Thyroid gland (tissue), 4 donors: ENCODE measurements at regions not wholly inside any gene's neighbourhood (a gene's known extent, or its start where the extent isn't known, plus 50 kb on each side); places are given as distances from the start of the nearest gene placed in this dataset.

ENCODE experiments used
- DNase-seq, 2 donors: peaks; one replicate each; pipeline ENCODE4 v3.0.0-alpha.2; 2019
- H3K27ac ChIP-seq, 3 donors: fragments of 200-600 bp; sonication (generic); 1 replicate in 2 of 3; 2 replicates in 1 of 3; pipeline ENCODE4 v1.5.1; 2016 to 2019; ENCODE audit warnings: mild to moderate bottlenecking in 1 of 3, moderate library complexity in 1 of 3
- H3K27me3 ChIP-seq: fragments of 200-600 bp; sonication (generic); one replicate; pipeline ENCODE4 v1.5.1; 2019
- H3K36me3 ChIP-seq, 2 donors: fragments of 200-600 bp; sonication (generic); one replicate each; pipeline ENCODE4 v1.5.1; 2016 to 2019
- H3K4me1 ChIP-seq, 2 donors: fragments of 200-600 bp; sonication (generic); one replicate each; pipeline ENCODE4 v1.5.1; 2017 to 2019
- H3K4me3 ChIP-seq, 3 donors: fragments of 200-600 bp; sonication (generic); replicated peaks in 1 of 3; 1 replicate in 2 of 3; 2 replicates in 1 of 3; pipeline ENCODE4 v1.5.1; 2016; ENCODE audit warnings: mild to moderate bottlenecking in 1 of 3
- H3K9me3 ChIP-seq: fragments of 200-600 bp; sonication (generic); one replicate; pipeline ENCODE4 v1.5.1; 2017
- POLR2A ChIP-seq, 2 donors: fragments of 450-650 bp; IDR thresholded peaks; one replicate each; pipeline ENCODE4 v1.6.1; 2017; ENCODE audit warnings: antibody characterized with exemption in 2 of 2, mild to moderate bottlenecking in 2 of 2, moderate library complexity in 1 of 2
- WGBS, 2 donors: methylation state at CpG; one replicate each; pipeline ENCODE4 v1.1.5; 2017; 5-methylcytosine and 5-hydroxymethylcytosine counted together
- intact Hi-C: fragments of 100-400 bp; cut with DNase I; formaldehyde crosslinking; loops from one replicate; pipeline ENCODE4 v1.15.1; 2023
- TF ChIP-seq, protein P1 (sequence below), 6 experiments: fragments of 200-600 bp in 3 of 6; fragments of 450-650 bp in 3 of 6; sonication (generic) in 3 of 6; IDR thresholded peaks; one replicate each; pipeline ENCODE4 v1.5.1; 2016 to 2019; ENCODE audit warnings: antibody characterized with exemption in 6 of 6, mild to moderate bottlenecking in 2 of 6, inconsistent platforms in 1 of 6, moderate library complexity in 1 of 6

DNA sequence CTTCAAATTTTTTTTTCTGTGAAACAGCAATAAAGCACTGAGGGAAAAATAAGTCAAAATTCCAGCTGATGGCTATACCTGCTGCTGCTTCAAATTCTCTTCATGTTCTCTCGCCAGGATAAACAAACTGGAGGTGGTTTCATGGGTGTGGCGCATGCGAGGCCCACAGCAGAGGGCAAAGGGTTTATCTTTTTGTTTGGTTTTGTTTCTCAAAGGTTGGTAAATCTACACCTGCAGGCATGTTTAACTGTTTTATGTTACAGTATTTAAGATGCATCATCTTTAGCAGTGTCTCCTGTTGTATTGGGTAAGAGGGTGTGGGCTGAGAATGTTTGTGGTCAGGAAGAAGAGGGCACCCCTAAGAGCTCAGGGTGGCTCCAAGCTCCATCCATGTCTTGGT is 342.2 kb downstream of the CDH26 start:
- intact Hi-C loops = no loop called here
- no peak for DNase-seq
- TF ChIP-seq, protein P1, sequence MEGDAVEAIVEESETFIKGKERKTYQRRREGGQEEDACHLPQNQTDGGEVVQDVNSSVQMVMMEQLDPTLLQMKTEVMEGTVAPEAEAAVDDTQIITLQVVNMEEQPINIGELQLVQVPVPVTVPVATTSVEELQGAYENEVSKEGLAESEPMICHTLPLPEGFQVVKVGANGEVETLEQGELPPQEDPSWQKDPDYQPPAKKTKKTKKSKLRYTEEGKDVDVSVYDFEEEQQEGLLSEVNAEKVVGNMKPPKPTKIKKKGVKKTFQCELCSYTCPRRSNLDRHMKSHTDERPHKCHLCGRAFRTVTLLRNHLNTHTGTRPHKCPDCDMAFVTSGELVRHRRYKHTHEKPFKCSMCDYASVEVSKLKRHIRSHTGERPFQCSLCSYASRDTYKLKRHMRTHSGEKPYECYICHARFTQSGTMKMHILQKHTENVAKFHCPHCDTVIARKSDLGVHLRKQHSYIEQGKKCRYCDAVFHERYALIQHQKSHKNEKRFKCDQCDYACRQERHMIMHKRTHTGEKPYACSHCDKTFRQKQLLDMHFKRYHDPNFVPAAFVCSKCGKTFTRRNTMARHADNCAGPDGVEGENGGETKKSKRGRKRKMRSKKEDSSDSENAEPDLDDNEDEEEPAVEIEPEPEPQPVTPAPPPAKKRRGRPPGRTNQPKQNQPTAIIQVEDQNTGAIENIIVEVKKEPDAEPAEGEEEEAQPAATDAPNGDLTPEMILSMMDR (IDR thresholded peaks at IDR 0.05) = no peak
- TF ChIP-seq POLR2A (IDR thresholded peaks at IDR 0.05) = no peak
- WGBS, 2 donors = 79 to 90% methylated on average over 3 of the region's 3 CpGs
- Histone ChIP-seq H3K4me3 (no peak overlapping the region), H3K27me3 (no peaks in the 10 kb centered on the region), H3K36me3 (no peaks in the 10 kb centered on the region), H3K27ac (no peak overlapping the region), H3K9me3 (no peaks in the 10 kb centered on the region), H3K4me1 (no peaks in the 10 kb centered on the region)

DNA sequence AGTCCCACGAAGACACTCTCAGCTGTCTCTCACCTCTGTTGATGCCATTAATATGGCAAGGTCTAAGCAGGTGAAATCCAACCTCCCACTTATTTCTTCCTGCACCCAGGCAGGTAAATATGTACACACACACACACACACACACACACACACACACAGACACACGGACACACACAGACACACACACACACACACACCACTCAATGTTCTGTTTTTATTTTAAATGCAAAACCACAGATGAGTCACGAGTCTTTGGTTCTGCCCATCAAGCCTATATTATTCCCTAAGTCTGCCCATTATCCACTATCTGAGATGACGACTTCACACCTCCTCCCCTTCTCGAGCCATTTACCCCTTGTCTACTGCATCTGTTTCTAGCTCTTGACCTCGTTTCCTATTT is 344.7 kb downstream of the CDH26 start:
- no peak for DNase-seq
- intact Hi-C loops = no loop called here
- no peaks in the 10 kb centered on the region for H3K9me3 ChIP-seq
- no peak overlapping the region for H3K27ac ChIP-seq
- 62 to 81% methylated on average over 6 of the region's 6 CpGs for WGBS, 2 donors
- H3K36me3 ChIP-seq = no peaks in the 10 kb centered on the region
- TF ChIP-seq, protein P1 (IDR thresholded peaks at IDR 0.05) = no peak
- TF ChIP-seq POLR2A (IDR thresholded peaks at IDR 0.05) = no peak
- no peak overlapping the region for H3K4me3 ChIP-seq
- no peaks in the 10 kb centered on the region for H3K4me1 ChIP-seq
- H3K27me3 ChIP-seq = no peaks in the 10 kb centered on the region

DNA sequence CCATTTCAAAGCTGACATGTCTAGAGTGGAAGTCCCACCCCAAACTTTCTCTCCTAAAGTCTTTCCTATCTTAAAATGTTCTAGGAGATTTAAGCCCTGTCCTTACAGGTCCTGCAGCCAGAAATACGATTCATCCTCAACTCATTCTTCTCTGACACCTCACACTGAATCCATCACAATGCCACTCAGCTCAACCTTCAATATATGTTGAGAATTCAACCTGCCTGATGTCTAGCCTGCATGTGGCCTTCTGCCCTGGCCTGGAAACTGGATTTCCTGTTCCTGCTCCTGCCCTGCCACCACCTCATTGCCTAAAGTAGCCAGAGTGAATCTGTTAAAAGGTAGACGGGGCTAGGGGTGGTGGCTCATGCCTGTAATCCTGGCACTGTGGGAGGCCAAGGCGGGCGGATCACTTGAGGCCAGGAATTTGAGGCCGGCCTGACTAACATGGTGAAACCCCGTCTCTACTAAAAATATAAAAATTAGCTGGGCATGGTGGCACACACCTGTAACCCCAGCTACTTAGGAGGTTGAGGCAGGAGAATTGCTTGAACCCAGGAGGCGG is 345.9 kb downstream of the CDH26 start:
- TF ChIP-seq, protein P1 (IDR thresholded peaks at IDR 0.05) = no peak
- TF ChIP-seq POLR2A (IDR thresholded peaks at IDR 0.05) = no peak
- DNase-seq = no peak
- no peak overlapping the region for H3K27ac ChIP-seq
- no peaks in the 10 kb centered on the region for H3K4me1 ChIP-seq
- H3K4me3 ChIP-seq = no peak overlapping the region
- no peaks in the 10 kb centered on the region for H3K27me3 ChIP-seq
- 88 to 96% methylated on average over 7 of the region's 7 CpGs for WGBS, 2 donors
- no peaks in the 10 kb centered on the region for H3K36me3 ChIP-seq
- intact Hi-C loops = no loop called here
- H3K9me3 ChIP-seq = no peaks in the 10 kb centered on the region

DNA sequence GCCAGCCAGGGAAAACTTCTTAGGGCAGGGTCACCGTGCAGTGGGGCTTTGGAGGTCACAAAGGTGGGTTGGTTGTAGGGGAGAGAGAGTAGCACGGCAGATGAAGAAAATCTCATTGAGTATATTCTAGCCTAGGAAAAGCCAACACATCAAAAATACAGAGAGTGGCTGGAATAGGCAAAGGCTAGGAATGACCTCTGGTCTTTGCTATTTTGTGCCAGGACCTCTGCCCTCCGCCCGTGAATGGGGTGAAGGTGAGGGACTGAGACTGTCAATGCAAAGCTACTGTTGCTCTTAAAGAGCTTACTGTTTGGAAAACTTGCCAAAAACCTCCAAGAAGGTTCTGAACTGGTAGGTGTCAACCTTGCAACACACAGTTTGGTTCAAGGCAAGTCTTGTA is 346.7 kb downstream of the CDH26 start:
- no peak for DNase-seq
- Histone ChIP-seq H3K27ac (no peak overlapping the region), H3K36me3 (no peaks in the 10 kb centered on the region), H3K4me1 (no peaks in the 10 kb centered on the region), H3K9me3 (no peaks in the 10 kb centered on the region), H3K27me3 (no peaks in the 10 kb centered on the region), H3K4me3 (no peak overlapping the region)
- TF ChIP-seq, protein P1 (IDR thresholded peaks at IDR 0.05) = no peak
- TF ChIP-seq POLR2A (IDR thresholded peaks at IDR 0.05) = no peak
- intact Hi-C loops = no loop called here
- 89 to 95% methylated on average over 4 of the region's 4 CpGs for WGBS, 2 donors

DNA sequence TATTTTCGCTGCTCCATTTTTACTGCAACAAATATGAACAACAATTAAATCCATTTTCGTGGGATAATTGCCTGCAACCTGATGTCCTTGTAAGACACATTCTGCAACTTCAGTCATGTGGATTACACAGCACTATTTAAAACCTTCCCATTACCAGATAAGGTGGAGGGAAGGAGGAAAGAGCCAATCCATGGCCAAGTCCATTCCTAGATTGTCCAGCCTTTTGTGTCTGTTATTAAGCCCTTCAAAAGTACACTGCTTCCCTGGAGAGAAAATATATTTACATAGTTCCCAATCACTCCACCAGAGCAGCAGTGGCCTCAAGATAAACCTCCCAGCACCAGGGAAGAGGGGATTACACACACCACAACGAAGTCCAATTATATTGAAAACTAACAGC is 347.9 kb downstream of the CDH26 start:
- intact Hi-C loops = no loop called here

More for the DNA sequence above, 347.9 kb downstream of the CDH26 start:
- no peak overlapping the region for H3K4me3 ChIP-seq
- no peak for DNase-seq
- 65 to 79% methylated on average over 3 of the region's 3 CpGs for WGBS, 2 donors
- no peaks in the 10 kb centered on the region for H3K4me1 ChIP-seq
- no peaks in the 10 kb centered on the region for H3K36me3 ChIP-seq
- H3K27ac ChIP-seq = no peak overlapping the region
- no peaks in the 10 kb centered on the region for H3K27me3 ChIP-seq
- TF ChIP-seq, protein P1 (IDR thresholded peaks at IDR 0.05) = no peak
- no peak for TF ChIP-seq POLR2A (IDR thresholded peaks at IDR 0.05)
- H3K9me3 ChIP-seq = no peaks in the 10 kb centered on the region
